ENCODE measurements at regions not wholly inside any gene's neighbourhood (a gene's known extent, or its start where the extent isn't known, plus 50 kb on each side); places are given as distances from the start of the nearest gene placed in this dataset.

GRCh38 chr16:81167851-81168250, 70.6 kb upstream of the BCO1 start:
- H2AFZ ChIP-seq (ENCODE audit: low read length) = no peak overlapping the region
- no peak overlapping the region for H2BK20ac ChIP-seq (ENCODE audit: low read length)
- ChIA-PET CTCF (ENCODE audit: partially characterized antibody) (interaction anchor here (0.7 kb wide), 1 partner anchor 37 kb away, joined by 3 read pairs; no protein-coding TSS in a partner anchor), POLR2A (ENCODE audit: partially characterized antibody) (interaction anchor here (0.7 kb wide), 1 partner anchor 13 kb away, joined by 4 read pairs; no protein-coding TSS in a partner anchor)
- no peak overlapping the region for H3K4ac ChIP-seq (replicated peaks; ENCODE audit: insufficient read length, low read depth, low read length)
- no peak for FAIRE-seq
- H2BK120ac ChIP-seq (replicated peaks; ENCODE audit: low read depth, low read length) = no peak overlapping the region
- TF ChIP-seq RFX5 (IDR thresholded peaks at IDR 0.05; ENCODE audit: borderline replicate concordance, low read depth, low read length) = no peak
- no peak for TF ChIP-seq POLR2A (IDR thresholded peaks at IDR 0.05; ENCODE audit: control extremely low read depth in 1 of 2, low read depth in 2 of 2, low read length in 2 of 2)
- TF ChIP-seq SP2 (IDR thresholded peaks at IDR 0.05; ENCODE audit: low read length) = no peak
- no peak for TF ChIP-seq EP300 (IDR thresholded peaks at IDR 0.05; ENCODE audit: borderline replicate concordance in 1 of 2, low read depth in 2 of 2, low read length in 2 of 2)
- no peak for TF ChIP-seq TAF1 (IDR thresholded peaks at IDR 0.05; ENCODE audit: low read depth, low read length)
- TF ChIP-seq RNF2 (IDR thresholded peaks at IDR 0.05; ENCODE audit: borderline replicate concordance, low read depth, low read length, missing control alignments, poor library complexity, severe bottlenecking) = no peak
- no peak for TF ChIP-seq KDM4A (IDR thresholded peaks at IDR 0.05; ENCODE audit: low read depth, low read length, severe bottlenecking)
- TF ChIP-seq MAFK (IDR thresholded peaks at IDR 0.05; ENCODE audit: low read depth, low read length) = no peak
- no peak overlapping the region for H3K9ac ChIP-seq (replicated peaks in 1 of 4; ENCODE audit: extremely low read depth in 1 of 4, low read depth in 3 of 4, low read length in 3 of 4)
- H3K27ac ChIP-seq (ENCODE audit: low read depth, low read length) = no peak overlapping the region
- no peak overlapping the region for H2BK12ac ChIP-seq (ENCODE audit: low read depth, low read length)
- no peak overlapping the region for H2BK15ac ChIP-seq (ENCODE audit: low read length)
- H4K8ac ChIP-seq (ENCODE audit: extremely low read depth, insufficient read depth, low read length) = no peak overlapping the region
- WGBS, 2 experiments (ENCODE audit: extremely low coverage in 1 of 2, insufficient coverage in 1 of 2, insufficient read length in 1 of 2, insufficient replicate concordance in 2 of 2, low coverage in 1 of 2, low lambda C conversion rate in 2 of 2, missing lambda C conversion rate in 1 of 2) = 60% methylated on average over 6 of the region's 6 CpGs; no CpG with 5 or more reads in 1 of the 2 experiments
- no peak overlapping the region for H4K91ac ChIP-seq (replicated peaks; ENCODE audit: insufficient read length, low read length)
- H4K5ac ChIP-seq (ENCODE audit: insufficient read length, low read depth, low read length) = no peak overlapping the region
- H2AK5ac ChIP-seq (ENCODE audit: low read depth, low read length) = no peak overlapping the region
- no peaks in the 10 kb centered on the region for H3K4me1 ChIP-seq (replicated peaks in 1 of 4; ENCODE audit: control insufficient read depth in 3 of 4, insufficient read depth in 4 of 4, low read length in 3 of 4)
- H3K14ac ChIP-seq (ENCODE audit: insufficient read length) = no peak overlapping the region
- no peaks in the 10 kb centered on the region; a peak in 1 of 8 replicates for H3K36me3 ChIP-seq (ENCODE audit: control insufficient read depth in 2 of 4, insufficient read depth in 4 of 4, low read length in 3 of 4)
- H3K18ac ChIP-seq (ENCODE audit: extremely low read depth, low read length) = no peak overlapping the region
- no peak overlapping the region for H3K56ac ChIP-seq (replicated peaks; ENCODE audit: insufficient read length, low read depth, low read length)
- no peak for DNase-seq (ENCODE audit: low read depth in 1 of 2, low spot score in 2 of 2)
- no peaks in the 10 kb centered on the region for H3K27me3 ChIP-seq (replicated peaks in 1 of 4; ENCODE audit: control insufficient read depth in 3 of 4, extremely low read depth in 1 of 4, insufficient read depth in 3 of 4, low read length in 3 of 4)
- no peak overlapping the region for H3K4me2 ChIP-seq (ENCODE audit: insufficient read depth in 1 of 2, low read depth in 2 of 2, low read length in 2 of 2)
- no peak overlapping the region for H3K4me3 ChIP-seq (ENCODE audit: extremely low read depth in 1 of 4, insufficient read depth in 2 of 4, low read depth in 3 of 4, low read length in 4 of 4)
- no peak overlapping the region for H2BK5ac ChIP-seq (ENCODE audit: low read depth, low read length)
- no peaks in the 10 kb centered on the region for H3K9me3 ChIP-seq (ENCODE audit: insufficient read depth in 2 of 2, low read depth in 1 of 2, low read length in 1 of 2)
- no peak overlapping the region for H3K23ac ChIP-seq (ENCODE audit: insufficient read length)
- no peaks in the 10 kb centered on the region for H3K79me2 ChIP-seq (ENCODE audit: control insufficient read depth in 1 of 2, insufficient read depth in 2 of 2, low read length in 2 of 2)
- H3K79me1 ChIP-seq (ENCODE audit: low read depth, low read length) = no peaks in the 10 kb centered on the region
- H4K20me1 ChIP-seq (replicated peaks in 1 of 2; ENCODE audit: control insufficient read depth in 1 of 2, insufficient read depth in 2 of 2, low read length in 2 of 2) = peaks cover 0 to 8% of the 10 kb centered on the region in 2 experiments
- peaks cover 5% of the 10 kb centered on the region; the same call in 1 of the 2 replicates for H3K23me2 ChIP-seq (ENCODE audit: low read depth, low read length)

Data from H1 (cell line).